HG02610 (cell line): ENCODE measurements at regions not wholly inside any gene's neighbourhood (a gene's known extent, or its start where the extent isn't known, plus 50 kb on each side); places are given as distances from the start of the nearest gene placed in this dataset.
"Not testable (repeated sequence)": the region's sequence is repeated elsewhere in the genome, so short reads cannot be mapped to it uniquely, and the experiment has no call there.

Source experiments
- ATAC-seq: cut with Tn5 transposase; IDR thresholded peaks from one replicate; pipeline ENCODE4 v1.9.1; 2021; ENCODE audit warnings: mild to moderate bottlenecking, moderate library complexity; ENCODE audit not compliant: unreplicated experiment

DNA sequence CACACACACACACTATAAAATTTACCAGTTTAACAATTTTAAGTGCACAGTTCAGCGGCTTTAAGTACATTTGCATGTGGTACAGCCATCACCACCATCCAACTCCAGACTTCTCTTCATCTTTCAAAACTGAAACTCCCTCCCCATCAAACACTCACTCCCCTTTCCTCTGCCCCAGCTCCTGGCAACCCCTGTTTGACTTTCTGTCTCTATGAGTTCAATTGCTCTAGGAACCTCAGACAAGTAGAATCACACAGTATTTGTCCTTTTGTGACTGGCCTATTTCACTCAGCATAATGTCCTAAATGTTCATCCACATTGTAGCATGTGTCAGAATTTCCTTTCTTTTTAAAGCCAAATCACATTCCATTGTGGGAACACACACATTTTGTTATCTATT is 302.8 kb upstream of the FOXQ1 start:
- no peak for ATAC-seq

DNA sequence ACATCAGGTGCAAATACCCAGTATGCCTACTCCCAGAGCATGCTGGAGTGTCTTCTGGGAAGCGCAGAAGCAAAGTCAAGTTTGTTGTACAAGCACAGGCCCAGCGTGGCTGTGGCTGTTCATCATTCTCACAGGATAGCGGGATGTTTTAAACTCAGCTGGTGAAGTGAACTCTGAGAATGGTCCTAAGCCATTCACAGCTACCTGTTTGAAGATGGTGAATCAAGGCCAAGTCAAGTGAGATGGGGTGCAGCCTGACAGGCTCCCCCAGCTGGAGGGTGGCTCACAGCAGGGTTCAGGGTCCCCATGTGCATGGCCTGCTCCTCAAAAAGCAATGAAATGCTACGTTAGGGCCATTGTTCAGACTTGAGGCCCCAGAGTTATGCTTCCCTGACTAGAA is 304.7 kb upstream of the FOXQ1 start:
- no peak for ATAC-seq

DNA sequence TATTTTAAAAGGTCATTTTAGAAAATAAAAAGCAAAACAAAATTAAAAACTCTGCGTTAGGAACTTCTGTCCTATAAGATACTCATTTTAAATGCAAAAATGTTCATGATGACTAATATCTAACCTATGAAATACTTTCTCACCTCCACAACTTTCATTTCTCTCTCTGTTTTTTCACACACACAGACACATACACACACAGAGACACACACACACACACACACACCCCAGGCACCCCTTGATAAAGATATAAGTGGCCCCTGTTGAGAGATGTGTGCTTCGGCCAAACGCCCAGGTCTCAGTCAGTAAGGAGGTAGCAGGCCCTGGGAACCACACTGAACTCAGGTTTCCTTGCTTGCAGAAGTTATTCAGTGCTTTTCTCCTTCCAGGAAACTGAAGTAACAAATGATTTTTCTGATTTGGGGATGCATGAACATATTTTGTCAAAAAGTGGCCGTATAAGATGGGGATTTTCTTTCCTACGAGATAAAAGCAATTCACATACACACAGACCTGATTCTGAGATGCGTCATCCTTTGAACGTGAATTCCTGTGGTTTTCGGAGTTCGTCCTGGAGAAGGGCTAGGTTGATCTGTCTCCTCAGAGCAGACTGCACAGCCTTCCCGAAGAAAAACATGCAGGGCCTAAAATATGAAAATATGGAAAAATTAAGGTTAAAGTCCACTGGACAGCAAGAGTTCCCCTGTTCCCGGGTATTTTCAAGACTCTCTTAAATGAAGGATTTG is 306.8 kb upstream of the FOXQ1 start:
- ATAC-seq: no peak

DNA sequence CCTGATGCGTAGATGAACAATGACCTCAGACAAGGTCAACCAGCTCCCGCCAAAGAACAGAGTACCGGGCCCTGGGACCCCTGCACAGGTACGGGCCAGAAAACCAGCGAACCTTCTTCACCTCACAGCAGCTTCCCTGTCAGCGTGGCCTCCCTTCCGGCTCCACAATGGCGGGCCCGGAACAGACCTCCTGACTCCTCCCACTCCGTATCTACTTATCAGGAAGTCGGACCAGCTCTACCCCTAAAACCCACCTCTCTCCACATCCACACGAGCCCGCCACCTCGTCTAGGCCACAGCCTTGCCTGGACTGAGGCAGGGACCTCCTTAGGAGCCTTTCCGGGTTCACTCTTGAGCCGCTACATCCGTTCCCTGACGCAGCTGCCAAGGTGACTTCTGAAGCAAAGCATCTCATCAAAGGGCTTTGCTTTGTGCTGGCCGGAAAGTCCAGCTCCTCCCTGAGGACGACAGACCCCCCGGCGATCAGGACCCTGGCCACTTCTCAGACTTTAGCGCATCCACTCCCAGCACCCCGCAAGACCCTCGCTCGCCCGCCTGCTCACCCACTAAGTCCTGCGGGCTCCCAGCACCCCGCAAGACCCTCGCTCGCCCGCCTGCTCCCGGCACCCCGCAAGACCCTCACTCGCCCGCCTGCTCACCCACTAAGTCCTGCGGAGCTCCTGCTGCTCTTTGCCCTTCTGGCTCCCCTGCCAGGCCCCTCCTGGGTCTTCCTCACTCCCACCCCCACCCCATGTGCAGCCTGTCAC is 308.3 kb upstream of the FOXQ1 start:
- no peak for ATAC-seq

- no peak for ATAC-seq
Measured at GRCh38 chr6:1002989-1003388, 308.9 kb upstream of the FOXQ1 start.

GRCh38 chr6:1001655-1002349 is 308.9 kb upstream of the EXOC2 start:
- ATAC-seq: peak; percentile 83

DNA sequence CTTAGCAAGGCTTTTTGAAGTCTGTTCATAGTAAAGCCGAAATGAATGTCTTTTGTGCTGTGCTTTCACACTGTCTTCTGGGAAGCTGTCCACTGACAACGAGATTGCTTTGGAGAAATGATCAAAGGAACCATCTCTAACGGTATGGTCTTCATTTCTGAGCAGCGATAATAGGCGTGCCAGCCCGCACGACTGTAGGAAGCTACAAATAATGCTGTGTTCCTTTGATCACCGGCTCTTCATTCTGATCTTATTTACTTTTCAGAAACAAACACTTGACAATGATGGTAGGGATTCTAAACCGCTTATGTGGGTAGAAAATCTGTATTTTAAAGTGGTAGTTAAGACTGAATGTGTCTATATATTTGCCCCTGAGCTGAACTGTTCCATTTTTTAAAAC is 306.6 kb upstream of the EXOC2 start:
- ATAC-seq: no peak

DNA sequence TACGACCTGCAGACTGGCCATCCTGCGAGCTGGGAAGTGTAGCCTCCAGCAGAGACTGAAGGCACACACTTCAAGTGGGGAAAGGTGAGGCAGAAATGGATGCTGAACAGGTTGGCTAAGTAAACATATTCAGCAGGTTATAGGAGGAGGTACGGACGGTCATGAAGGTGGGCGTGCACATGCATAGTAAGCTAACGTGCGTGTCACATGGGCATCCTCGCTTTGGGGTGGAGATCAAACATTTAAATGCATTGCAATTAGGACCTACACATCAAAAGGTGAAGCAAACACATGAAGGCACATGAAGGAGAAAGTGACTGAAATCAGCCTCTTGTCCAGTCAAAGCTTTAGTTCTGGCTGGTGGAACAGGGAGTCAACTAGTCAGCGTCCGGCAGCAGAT is 305.6 kb upstream of the EXOC2 start:
- no peak for ATAC-seq

DNA sequence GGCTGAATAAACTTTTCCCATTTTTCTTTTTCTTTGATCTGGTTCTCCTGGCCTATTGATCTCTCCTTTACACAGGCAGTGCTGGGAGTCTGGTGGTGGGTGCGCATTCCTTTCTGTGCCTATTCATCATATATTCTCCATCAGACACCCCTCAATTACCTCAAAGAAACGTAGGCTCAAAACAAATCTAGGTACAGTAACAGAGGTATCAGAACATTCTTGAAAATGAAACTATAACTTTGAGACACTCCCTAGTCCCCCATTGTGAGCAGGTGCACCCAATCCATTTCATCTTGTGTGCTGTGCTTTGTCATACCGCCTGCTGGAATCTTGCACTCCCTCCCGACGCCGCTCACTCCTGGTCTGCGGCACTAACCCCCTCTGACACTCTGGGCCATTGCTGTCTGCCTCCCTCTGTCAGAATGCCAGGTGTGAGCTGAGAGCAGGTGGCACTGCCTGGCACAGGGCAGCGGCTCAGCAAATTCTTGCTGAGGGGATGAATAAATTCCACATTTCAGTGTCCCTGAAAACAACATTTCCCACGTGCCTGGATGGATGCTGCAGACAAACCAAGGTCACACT is 303.4 kb upstream of the EXOC2 start:
- no peak for ATAC-seq

DNA sequence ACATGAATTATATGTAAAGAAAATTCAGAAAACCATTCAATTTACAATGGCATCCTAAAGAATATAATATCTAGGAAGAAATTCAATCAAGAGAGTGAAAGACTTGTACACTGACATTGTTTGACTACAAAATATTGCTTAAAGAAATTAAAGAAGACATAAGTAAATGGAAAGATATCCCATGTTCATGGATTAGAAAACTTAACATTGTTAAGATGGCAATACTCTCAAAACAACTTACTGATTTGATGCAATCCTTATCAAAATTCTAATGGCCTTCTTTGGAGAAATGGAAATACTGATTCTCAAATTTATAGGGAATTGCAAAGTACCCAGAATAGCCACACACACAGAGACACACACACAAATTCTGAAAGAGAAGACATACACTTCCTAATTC is 298.3 kb upstream of the EXOC2 start:
- no peak for ATAC-seq

- no peak for ATAC-seq
Measured at GRCh38 chr6:984031-984430, 291.1 kb upstream of the EXOC2 start.

DNA sequence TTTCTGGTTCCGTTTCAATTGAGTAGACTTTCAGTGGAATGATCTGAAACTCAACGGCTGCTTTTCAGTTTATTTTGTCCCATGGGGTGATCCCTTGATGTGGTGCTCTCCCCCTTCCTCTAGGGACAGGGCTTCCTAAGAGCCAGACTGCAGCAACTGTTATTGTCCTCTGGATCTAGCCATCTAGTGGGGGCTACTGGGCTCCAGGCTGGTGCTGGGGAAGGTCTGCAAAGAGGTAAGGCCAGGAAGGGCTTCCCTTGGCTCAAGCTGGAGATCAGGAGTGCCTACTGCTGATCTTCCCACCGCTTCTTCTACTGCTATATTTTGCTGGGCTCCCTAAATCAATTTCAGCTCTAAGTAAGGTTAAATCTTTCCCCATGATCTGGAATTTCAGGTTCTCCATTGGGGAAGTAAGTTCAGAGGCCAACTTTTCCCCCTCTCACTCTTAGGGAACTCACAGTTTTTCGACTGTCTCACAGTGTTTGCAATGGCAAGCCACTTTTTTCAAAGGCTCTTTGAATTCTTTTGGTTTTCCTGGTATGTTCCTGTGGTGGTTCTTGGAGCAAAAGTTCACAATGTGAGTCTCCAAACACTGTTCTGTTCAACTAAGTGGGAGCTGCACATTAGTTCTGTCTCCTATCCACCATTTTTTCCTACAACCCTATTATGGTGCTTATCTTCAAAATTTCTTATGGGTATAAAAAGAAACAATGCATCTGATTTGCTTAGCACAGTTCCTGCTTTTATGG is 286.2 kb upstream of the EXOC2 start:
- no peak for ATAC-seq

DNA sequence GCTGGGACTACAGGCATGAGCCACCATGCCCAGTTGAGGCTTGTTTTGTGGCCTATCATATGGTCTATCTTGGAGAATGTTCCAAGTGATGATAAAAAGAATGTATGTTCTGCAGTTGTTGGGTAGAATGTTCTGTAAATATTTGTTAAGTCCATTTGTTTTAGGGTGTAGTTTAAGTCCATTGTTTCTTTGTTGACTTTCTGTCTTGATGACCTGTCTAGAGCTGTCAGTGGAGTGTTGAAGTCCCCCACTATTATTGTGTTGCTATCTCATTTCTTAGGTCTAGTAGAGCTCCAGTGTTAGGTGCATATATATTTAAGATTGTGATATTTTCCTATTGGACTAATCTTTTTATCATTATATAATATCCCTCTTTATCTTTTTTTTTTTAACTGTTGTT is 284.3 kb upstream of the EXOC2 start:
- not testable (repeated sequence) for ATAC-seq

GRCh38 chr6:971981-972640 is 279.2 kb upstream of the EXOC2 start:
- ATAC-seq: no peak

- no peak for ATAC-seq
Measured at GRCh38 chr6:968791-969190, 275.9 kb upstream of the EXOC2 start.

DNA sequence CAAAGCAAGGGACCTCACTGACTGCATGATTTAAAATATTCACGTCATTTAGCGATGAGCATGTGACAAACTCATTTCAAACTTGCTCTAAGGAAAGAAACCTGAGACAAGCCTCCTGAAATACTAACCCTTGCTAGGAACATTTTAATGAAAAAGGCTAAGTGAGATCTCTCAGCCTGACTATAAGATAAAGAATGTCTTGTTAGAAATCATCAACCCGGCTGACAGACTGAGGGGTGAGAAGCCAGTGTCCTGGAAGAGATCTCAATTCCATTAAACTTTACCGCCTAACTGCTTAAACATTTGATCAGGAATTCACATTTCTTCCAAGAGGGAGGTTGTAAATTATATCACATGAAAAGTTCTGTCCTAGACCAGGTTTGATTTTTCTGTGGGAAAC is 274.8 kb upstream of the EXOC2 start:
- ATAC-seq: no peak

DNA sequence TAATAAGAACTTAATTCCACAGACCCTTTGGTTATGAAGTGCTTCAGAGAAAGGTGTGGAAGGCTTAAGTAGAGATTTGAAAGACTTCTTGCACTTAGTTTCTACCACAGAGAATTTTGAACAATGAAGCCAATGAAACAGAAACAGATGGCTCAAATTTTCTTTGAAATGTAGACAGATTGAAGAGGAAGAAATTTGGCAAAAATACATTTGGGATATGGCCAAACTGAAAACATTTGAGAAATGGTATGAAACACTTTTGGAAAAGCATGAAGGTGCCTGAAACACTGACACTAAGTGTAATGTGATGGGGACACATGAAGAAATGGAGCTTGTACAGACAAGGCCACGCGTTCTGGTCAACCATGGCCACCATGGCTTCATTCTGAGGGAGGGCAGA is 272.4 kb upstream of the EXOC2 start:
- ATAC-seq: no peak

GRCh38 chr6:963456-963855 is 270.5 kb upstream of the EXOC2 start:
- no peak for ATAC-seq

GRCh38 chr6:961407-961960 is 268.5 kb upstream of the EXOC2 start:
- ATAC-seq: no peak

DNA sequence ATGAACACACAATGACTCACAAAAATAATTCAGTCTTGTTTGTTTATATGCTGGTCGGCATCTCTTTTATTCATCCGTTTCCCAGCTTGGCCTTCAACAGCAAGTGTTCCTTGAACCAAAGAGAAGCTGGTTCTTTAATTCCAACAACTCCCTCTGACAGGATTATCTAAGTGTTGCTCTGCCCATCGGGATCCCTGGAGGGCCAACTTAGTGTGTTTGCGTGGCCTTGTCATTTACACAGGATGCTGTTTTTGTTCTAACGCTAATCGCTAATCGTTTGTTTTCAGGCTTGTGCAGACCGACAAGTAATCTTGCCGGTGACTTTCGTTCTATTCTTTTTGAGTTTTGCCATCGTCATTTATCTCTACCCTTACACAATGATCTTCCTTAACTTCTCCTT is 267.4 kb upstream of the EXOC2 start:
- no peak for ATAC-seq
